Astrocyte of the hippocampus (primary cell): ENCODE measurements at regions not wholly inside any gene's neighbourhood (a gene's known extent, or its start where the extent isn't known, plus 50 kb on each side); places are given as distances from the start of the nearest gene placed in this dataset.

Experiments used
- DNase-seq: peaks from one replicate; pipeline ENCODE4 v3.0.0; 2011; ENCODE audit warnings: low read depth, low spot score

- DNase-seq = no peak
These were observed 145.0 kb upstream of the ZNF32 start for GRCh38 chr10:43793704-43794103.

DNA sequence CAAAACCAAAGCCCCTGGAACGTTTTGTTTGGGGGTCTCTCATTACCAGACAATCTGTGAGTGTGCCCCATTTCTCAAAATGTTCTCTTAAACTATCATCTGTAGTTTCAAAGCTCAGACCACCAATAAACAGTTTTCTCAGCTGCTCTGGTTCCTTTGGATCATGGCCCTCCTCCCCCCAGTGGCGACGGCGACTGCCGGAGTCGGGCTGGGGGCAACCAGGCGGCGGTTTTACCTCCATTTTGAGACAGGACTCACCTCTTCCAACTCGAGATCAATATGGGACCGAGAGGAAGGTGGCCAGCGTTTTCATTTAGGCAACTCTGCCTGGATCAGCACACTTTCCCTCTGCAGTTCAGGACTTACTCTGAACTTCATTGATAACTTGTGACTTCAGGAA lies 141.5 kb upstream of the ZNF32 start:
- no peak for DNase-seq

- DNase-seq = no peak
These were observed 136.6 kb upstream of the ZNF32 start for GRCh38 chr10:43785252-43785651.

DNA sequence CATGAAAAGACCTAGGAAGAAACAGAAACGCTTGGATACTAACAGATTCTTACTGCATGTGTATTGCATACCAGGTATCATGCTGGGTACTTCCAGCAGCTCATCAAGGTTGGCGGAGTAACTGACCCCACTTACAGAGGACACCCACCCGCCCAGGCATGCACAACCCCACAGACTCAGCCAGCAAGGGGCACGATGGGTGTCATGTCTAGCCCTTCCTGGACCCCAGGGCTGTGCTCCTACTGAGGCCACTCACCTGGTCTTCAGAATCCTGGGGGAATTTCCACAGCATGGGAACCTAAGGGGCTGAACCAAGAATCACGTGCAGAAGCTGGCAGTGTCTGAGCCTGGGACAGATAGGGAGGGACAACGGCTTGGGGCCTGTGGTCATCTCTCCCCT lies 134.1 kb upstream of the ZNF32 start:
- no peak for DNase-seq

DNA sequence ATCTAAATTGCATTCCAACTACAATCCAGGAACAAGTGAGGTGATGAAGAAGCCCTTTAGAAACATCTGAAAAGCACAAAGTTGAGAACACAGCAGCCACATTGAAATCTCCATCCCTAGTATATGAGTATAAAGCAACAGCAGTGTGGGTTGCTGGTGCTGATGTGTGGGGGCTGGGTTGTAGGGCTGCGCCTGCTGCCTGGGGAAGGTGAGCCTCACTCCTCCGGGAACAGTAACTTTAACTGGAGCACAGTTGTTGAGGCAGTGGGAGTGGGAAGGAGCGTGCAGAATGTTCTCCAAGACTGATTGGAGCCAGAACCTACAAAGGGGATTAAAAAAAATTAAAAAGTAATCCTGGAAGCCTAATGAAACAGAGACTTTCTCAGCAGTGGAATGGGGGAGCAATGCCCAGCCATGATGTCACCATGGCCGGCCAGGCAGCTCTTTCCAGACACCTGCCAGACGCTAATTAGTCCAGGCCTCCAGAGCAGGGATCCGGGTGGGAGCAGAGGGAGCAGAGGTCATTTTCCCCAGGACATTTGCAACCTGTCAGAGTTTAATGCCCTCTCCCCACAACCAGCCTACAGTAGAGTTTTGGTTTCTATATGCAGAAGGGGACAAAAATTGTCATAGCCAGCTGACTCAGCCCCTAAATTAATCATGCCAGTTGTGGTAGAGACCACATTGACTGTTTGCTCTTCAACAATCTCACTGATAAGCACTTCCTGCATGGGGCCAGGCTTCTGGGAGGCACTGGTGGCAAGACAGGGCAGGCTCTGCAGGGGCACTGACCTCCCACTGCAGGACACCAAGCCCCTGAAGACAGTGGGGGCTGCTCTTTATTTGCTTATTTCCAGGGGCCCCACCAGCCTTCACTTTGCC lies 133.0 kb upstream of the ZNF32 start:
- DNase-seq = peak; percentile 27

DNA sequence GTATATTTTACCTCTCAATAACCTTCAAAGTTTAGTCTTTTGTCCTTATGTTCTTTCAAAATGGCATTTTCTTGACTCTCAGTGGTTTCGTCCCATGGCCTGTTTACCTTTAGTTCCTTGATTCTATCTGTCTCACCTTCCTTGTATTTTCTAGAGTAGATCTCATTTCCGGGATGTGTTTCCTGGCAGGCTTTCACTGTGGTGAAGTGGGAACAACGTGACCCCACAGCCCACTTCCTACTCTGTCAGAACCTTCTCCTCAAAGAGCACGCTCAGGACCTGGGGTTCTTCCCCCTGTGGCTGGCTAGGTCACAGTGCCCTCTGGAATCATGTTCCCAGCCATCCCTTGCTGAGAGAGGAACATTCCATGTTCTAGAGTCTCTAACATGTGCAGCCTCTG lies 129.9 kb upstream of the ZNF32 start:
- no peak for DNase-seq

- no peak for DNase-seq
These were observed 126.7 kb upstream of the ZNF32 start for GRCh38 chr10:43775384-43775783.

DNA sequence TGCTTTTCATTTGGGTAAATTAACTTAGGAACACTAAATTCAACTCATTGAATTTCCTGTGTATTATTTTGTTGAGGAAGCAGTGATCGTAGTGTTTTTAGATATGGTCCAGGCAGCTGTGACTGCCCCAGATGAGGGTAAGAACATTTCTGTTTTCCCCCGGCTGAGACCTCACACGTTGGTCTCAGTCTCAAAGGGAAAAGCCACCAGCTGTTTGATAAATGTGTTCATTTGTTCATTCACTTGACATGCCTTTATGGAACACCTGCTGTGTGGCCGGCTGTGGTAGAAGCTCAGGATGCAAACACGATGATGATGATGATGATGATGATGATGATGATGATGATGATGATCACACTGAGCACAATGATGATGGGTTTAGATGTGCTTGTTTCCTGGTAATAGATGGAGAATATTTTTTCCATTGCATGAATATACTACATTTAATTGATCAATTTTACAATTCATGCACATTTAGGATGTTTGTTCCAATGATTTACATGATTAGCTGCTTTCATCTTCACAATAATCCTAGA lies 125.6 kb upstream of the ZNF32 start:
- no peak for DNase-seq

- DNase-seq = no peak
These were observed 125.1 kb upstream of the ZNF32 start for GRCh38 chr10:43773736-43774135.

DNA sequence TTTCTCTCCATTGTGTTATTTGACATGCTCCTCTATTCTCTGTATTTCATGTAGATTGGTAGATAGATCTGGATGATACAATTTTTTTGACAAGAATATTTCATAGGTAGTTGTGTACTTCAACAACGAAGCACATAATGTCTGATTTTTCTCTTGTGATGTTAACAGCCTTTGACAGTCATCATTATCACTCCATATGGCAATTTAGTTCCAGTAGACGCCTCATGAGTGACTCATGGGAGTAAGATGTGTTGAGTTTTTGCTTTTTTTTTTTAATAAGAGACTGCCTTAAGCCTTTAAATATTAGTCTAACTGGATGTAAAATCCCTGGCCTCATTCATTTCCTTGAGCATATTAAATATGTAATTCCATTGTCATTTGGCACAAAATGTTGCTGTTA lies 123.5 kb upstream of the ZNF32 start:
- DNase-seq = no peak

DNA sequence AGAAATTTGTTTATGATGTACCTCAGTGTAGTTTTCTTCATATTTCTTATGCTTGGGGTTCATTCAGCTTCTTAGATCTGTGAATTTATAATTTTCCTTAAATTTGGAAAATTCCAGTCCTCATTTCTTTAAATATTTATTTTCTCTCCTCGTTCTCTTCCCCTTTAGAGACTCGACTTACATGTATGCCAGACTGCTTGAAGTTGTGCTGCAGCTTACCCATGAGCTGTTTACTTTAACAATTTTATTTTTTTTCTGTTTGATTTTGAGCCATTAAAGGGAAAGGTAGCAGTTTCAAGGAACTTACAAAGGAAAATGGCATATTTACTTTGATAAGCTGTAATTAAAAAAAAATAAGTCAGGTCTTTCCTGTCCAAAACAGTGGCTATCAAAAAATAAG lies 123.0 kb upstream of the ZNF32 start:
- DNase-seq = no peak

DNA sequence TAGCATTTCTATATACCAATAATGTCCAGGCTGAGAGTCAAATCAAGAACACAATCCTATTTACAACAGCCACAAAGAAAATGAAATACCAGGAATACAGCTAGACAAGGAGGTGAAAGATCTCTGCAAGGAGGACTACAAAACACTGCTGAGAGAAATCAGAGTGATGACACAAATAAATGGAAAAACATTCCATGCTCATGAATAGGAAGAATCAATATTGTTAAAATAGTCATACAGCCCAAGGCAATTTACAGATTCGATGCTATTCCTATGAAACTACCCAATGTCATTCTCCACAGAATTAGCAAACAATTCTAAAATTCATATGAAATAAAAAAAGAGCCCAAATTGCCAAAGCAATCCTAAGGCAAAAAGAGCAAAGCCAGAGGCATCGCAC lies 116.8 kb upstream of the ZNF32 start:
- DNase-seq = no peak

DNA sequence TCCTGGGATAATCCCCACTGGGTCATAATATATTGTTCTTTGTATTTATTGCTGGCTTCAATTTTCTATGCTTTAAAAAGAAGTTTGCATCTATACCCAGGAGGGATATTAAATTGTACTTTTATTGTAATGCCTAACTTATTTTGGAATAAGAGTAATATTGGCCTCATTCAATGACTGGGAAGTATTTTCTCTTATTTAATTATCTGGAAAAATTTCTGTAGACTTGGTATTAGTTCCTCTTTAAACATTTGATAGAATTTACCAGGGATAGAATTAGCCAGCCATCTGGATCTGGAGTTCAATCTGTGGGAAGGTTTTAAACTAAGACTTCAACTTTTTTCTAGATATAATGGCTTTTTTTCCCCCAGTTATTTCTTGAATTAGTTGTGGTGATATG lies 115.2 kb upstream of the ZNF32 start:
- DNase-seq = no peak

GRCh38 chr10:43760514-43760913 lies 111.8 kb upstream of the ZNF32 start:
- DNase-seq = no peak

GRCh38 chr10:43759216-43759615 lies 110.5 kb upstream of the ZNF32 start:
- no peak for DNase-seq

GRCh38 chr10:43756341-43756740 lies 107.7 kb upstream of the ZNF32 start:
- no peak for DNase-seq

- no peak for DNase-seq
These were observed 106.0 kb upstream of the ZNF32 start for GRCh38 chr10:43754569-43755260.

DNA sequence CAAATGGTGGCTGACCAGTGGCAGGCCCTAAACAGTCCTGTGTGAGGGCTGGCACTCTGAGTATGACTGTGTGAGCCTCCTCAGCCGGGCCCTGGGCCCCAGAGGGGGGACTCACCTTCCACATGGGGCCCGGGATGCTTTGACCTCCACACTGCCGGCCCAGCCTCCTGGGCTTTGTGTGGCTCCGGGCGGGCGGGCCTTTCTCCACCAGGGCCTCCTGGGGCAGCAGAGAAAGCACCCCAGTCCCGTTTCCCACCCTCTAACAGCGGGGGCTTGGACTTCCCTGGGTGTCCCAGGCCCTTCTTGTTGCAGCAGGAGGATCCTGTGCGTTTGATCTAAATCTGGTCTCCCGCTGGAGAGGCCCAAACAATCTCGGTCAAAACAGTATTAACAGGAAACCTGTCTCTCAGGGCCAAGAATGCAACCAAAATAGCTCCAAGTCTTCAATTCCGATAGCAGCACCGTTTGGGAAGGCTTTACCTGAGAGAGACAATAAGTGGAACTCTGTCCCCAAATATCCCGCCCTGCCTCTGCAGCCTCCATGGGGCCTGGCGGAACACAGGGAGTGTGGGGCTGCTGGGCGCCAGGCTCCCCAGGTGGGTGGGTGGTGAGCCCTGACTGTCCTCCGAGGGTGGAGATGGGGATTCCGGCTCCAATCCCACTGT lies 104.8 kb upstream of the ZNF32 start:
- DNase-seq = no peak

DNA sequence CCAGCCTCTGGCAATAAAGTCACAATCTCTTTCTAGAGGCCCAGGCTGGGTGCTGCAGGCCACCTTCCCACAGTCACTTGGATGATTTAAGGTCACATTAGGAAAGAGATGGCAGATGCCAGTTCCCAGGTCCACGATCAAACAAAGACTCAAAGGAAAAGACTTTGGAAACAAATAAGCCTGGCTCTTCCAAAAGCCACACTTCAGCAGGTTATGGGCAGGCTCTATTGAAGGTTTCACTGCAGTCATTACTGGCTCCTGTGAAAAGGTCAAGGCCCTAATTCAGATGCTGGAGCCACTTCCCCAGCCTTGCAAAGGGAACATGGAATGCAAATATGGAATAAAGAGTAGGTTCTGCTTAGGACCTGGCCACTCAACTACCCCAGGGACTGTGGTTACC lies 104.0 kb upstream of the ZNF32 start:
- DNase-seq = no peak

- DNase-seq = no peak
These were observed 103.0 kb upstream of the ZNF32 start for GRCh38 chr10:43751646-43752045.

GRCh38 chr10:43749940-43750552 lies 101.4 kb upstream of the ZNF32 start:
- DNase-seq = no peak

- DNase-seq = no peak
These were observed 100.5 kb upstream of the ZNF32 start for GRCh38 chr10:43749145-43749576.
